Endothelial cell of umbilical vein (primary cell): ENCODE measurements at regions not wholly inside any gene's neighbourhood (a gene's known extent, or its start where the extent isn't known, plus 50 kb on each side); places are given as distances from the start of the nearest gene placed in this dataset.
A peak's percentile ranks its signal among the peaks of the same experiment; 100 is the strongest.

ENCODE experiments used
- BruUV-seq: library from RNA; stranded (reverse); fragments of 400-500 nt; replicated peaks from 2 replicates; lab custom pipeline; 2021; lab: Mats Ljungman, UMichigan
- CTCF ChIA-PET: fragments of 300-600, 350-600 bp; sonication (Branson Sonifier 250); formaldehyde crosslinking; loops from one replicate; lab custom pipeline; 2021; ENCODE audit warnings: antibody characterized with exemption, inconsistent platforms; lab: Charles Lee
- POLR2A ChIA-PET: fragments of 300-600, 350-600 bp; sonication (Branson Sonifier 250); formaldehyde crosslinking; loops from one replicate; lab custom pipeline; 2021; ENCODE audit warnings: antibody characterized with exemption, inconsistent platforms; lab: Charles Lee
- DNase-seq: peaks from one replicate; pipeline ENCODE4 v3.0.0-alpha.2; 2011; ENCODE audit warnings: low read depth, low spot score
- FAIRE-seq: peaks from 2 replicates; lab custom pipeline; 2011; peaks lifted over from hg19 to GRCh38; lab: Jason Lieb, UNC
- H2AFZ ChIP-seq: 2 replicates; pipeline ENCODE4 v1.6.0; 2012; ENCODE audit warnings: low read depth, low read length, control low read depth, inconsistent platforms
- H3K27ac ChIP-seq: 2 replicates; pipeline ENCODE4 v1.5.1; 2011; ENCODE audit warnings: low read depth, mild to moderate bottlenecking, control low read depth, low read length, moderate library complexity; ENCODE audit not compliant: insufficient read depth
- H3K27me3 ChIP-seq, 2 experiments: 2 replicates each; pipeline versions ENCODE4 v1.6.0 to v1.6.1; 2011; ENCODE audit warnings: low read length in 2 of 2, mixed read lengths in 1 of 2; ENCODE audit not compliant: control insufficient read depth in 2 of 2, insufficient read depth in 2 of 2
- H3K36me3 ChIP-seq, 2 experiments: 2 replicates in 1 of 2; 3 replicates in 1 of 2; pipeline ENCODE4 v1.5.1; 2011; ENCODE audit warnings: low read length in 2 of 2, mild to moderate bottlenecking in 1 of 2, moderate library complexity in 1 of 2; ENCODE audit not compliant: control insufficient read depth in 2 of 2, insufficient read depth in 2 of 2; ENCODE audit errors: extremely low read depth in 1 of 2
- H3K4me1 ChIP-seq: 3 replicates; pipeline ENCODE4 v1.5.1; 2011; ENCODE audit warnings: mild to moderate bottlenecking, low read length; ENCODE audit not compliant: control insufficient read depth, insufficient read depth; ENCODE audit errors: extremely low read depth
- H3K4me2 ChIP-seq: 2 replicates; pipeline ENCODE4 v1.6.1; 2011; ENCODE audit warnings: low read length, control low read depth, mixed read lengths; ENCODE audit not compliant: insufficient read depth
- H3K4me3 ChIP-seq, 3 experiments: fragments of 200-600 bp in 1 of 3; sonication (generic), shearing (Covaris generic) in 1 of 3; replicated peaks in 1 of 3; 2 replicates each; pipeline ENCODE4 v1.5.1; 2011 to 2016; ENCODE audit warnings: control low read depth in 3 of 3, low read length in 3 of 3, mild to moderate bottlenecking in 2 of 3, inconsistent platforms in 1 of 3, low read depth in 1 of 3, moderate library complexity in 1 of 3; ENCODE audit not compliant: insufficient read depth in 1 of 3
- H3K79me2 ChIP-seq: 2 replicates; pipeline ENCODE4 v1.6.0; 2012; ENCODE audit warnings: low read length, inconsistent platforms; ENCODE audit not compliant: control insufficient read depth, insufficient read depth
- H3K9ac ChIP-seq: replicated peaks from 2 replicates; pipeline ENCODE3; 2011; ENCODE audit warnings: low read length, control low read depth; ENCODE audit not compliant: insufficient read depth; ENCODE audit errors: extremely low read depth
- H3K9me1 ChIP-seq: replicated peaks from 3 replicates; pipeline ENCODE4 v1.6.0; 2011; ENCODE audit warnings: mild to moderate bottlenecking, low read length; ENCODE audit not compliant: control insufficient read depth, insufficient read depth; ENCODE audit errors: extremely low read depth
- H3K9me3 ChIP-seq: replicated peaks from 2 replicates; pipeline ENCODE4 v1.5.1; 2012; ENCODE audit warnings: low read length, inconsistent platforms; ENCODE audit not compliant: control insufficient read depth, insufficient read depth
- H4K20me1 ChIP-seq: replicated peaks from 2 replicates; pipeline ENCODE3; 2011; ENCODE audit warnings: mild to moderate bottlenecking, low read length; ENCODE audit not compliant: control insufficient read depth, insufficient read depth; ENCODE audit errors: extremely low read depth
- FOS ChIP-seq: IDR thresholded peaks from 2 replicates; pipeline ENCODE4 v1.6.1; 2011; ENCODE audit warnings: mild to moderate bottlenecking, low read length, moderate library complexity, borderline replicate concordance; ENCODE audit not compliant: insufficient read depth
- JUN ChIP-seq: IDR thresholded peaks from 2 replicates; pipeline ENCODE4 v1.6.1; 2011; ENCODE audit warnings: borderline replicate concordance, low read depth; ENCODE audit not compliant: insufficient read length, insufficient read depth
- MYC ChIP-seq: IDR thresholded peaks from one replicate; pipeline ENCODE4 v1.6.1; 2011; ENCODE audit warnings: mild to moderate bottlenecking, low read depth, low read length
- POLR2A ChIP-seq: IDR thresholded peaks from 2 replicates; pipeline ENCODE4 v1.6.1; 2012; ENCODE audit warnings: low read depth, mild to moderate bottlenecking, control low read depth, low read length
- POLR2AphosphoS5 ChIP-seq: IDR thresholded peaks from 2 replicates; pipeline ENCODE4 v1.6.1; 2012; ENCODE audit warnings: low read depth, mild to moderate bottlenecking, control low read depth, low read length, moderate library complexity; ENCODE audit not compliant: insufficient read depth
- dilution Hi-C: fragments of 300-500 bp; cut with MboI; formaldehyde crosslinking; loops from one replicate; pipeline ENCODE4 v1.15.0; 2019; ENCODE audit warnings: low sequenced_read_pairs; ENCODE audit not compliant: extremely low pct_ligation_motif_present
- intact Hi-C: fragments of 100-400 bp; cut with micrococcal nuclease; formaldehyde crosslinking; loops from one replicate; pipeline ENCODE4 v1.10.0; 2022
- TF ChIP-seq, protein P1 (sequence below): IDR thresholded peaks from 2 replicates; pipeline ENCODE4 v1.6.1; 2011; ENCODE audit not compliant: insufficient read depth, insufficient read length

DNA sequence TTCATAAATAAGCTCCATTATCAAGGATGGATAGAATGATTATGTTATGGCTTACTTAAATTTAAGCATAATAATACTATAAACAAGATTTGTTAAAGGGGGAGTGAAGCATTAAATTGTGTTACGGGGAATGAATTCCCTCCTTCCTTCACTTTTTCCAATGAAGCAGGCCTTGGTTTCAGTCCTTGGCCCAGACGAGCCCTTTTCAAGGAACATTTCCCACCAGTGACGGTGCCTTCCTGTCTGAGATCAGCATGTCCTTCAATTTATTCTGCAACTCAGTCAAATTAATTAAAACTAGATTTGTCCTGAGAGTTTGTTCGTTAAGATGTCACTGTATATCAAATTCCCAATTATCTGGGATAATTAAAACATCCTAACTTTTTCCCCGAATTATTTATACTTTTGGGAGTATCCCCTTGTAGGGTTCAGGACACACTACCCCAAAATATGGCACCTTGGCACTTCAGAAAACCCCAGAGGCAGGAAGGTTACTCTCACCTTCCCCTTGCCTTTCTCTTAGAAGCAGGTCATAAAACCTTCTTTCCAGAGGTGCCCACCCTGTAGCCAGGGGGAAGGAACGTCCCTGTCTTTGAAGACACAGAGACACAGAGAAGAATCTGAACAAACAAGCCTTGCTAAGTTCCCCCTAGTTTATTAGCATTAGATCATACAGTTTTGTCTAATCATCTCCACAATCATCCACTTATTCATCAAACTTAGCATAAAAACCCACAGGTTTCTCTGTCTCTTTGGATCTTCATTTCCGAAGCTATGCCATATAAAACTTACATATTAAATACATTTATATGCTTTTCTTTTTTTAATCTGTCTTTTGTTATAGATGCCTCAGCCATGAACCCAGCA, 86.2 kb upstream of the ARHGAP29 start:
- dilution Hi-C loops: no loop called here
- Histone ChIP-seq H4K20me1 (no peaks in the 10 kb centered on the region), H3K9ac (peak overlapping the region; percentile 95), H3K4me1 (peaks cover 89% of the 10 kb centered on the region), H3K27ac (peak overlapping the region; percentile 99), H3K4me3 (peak overlapping the region in 1 of 3 experiments; percentile 36), H3K27me3 (no peaks in the 10 kb centered on the region), H3K9me3 (no peaks in the 10 kb centered on the region), H3K79me2 (no peaks in the 10 kb centered on the region), H2AFZ (no peak overlapping the region), H3K4me2 (peak overlapping the region; percentile 74), H3K36me3 (no peaks in the 10 kb centered on the region), H3K9me1 (no peaks in the 10 kb centered on the region)
- ChIA-PET CTCF (interaction anchor here (0.7 to 22.3 kb wide), 8 partner anchors 12 to 288 kb away, joined by 3 to 1439 read pairs (median 6); partner anchors contain the start of gene ARHGAP29), POLR2A (interaction anchor here (1.0 to 2.6 kb wide), 4 partner anchors 24 to 279 kb away, joined by 3 to 23 read pairs (median 10); partner anchors contain the start of gene ARHGAP29)
- FAIRE-seq (no peak), DNase-seq (peak; percentile 79)
- TF ChIP-seq MYC: no peak
- peak; percentile 24 for TF ChIP-seq FOS
- TF ChIP-seq JUN: peak; percentile 12
- BruUV-seq: TSS peak; percentile 52
- intact Hi-C loops: no loop called here

- ChIA-PET CTCF (interaction anchor here (0.7 to 2.4 kb wide), 3 partner anchors 26 to 283 kb away, joined by 3 to 6 read pairs (median 6); no protein-coding TSS in a partner anchor), POLR2A (no interaction called here)
- Histone ChIP-seq H3K4me2 (peak overlapping the region; percentile 74), H3K4me1 (peaks cover 89% of the 10 kb centered on the region), H3K79me2 (no peaks in the 10 kb centered on the region), H3K36me3 (no peaks in the 10 kb centered on the region), H3K4me3 (no peak overlapping the region), H4K20me1 (no peaks in the 10 kb centered on the region), H2AFZ (no peak overlapping the region), H3K9me1 (no peaks in the 10 kb centered on the region), H3K27ac (peak overlapping the region; percentile 99), H3K27me3 (no peaks in the 10 kb centered on the region), H3K9ac (peak overlapping the region; percentile 95), H3K9me3 (no peaks in the 10 kb centered on the region)
- dilution Hi-C loops: no loop called here
- DNase-seq: no peak
- intact Hi-C loops: no loop called here
- no peak for FAIRE-seq
- no peak for TF ChIP-seq MYC
- peak; percentile 39 for TF ChIP-seq POLR2AphosphoS5
- peak; percentile 26 for TF ChIP-seq JUN
- TF ChIP-seq, protein P1, sequence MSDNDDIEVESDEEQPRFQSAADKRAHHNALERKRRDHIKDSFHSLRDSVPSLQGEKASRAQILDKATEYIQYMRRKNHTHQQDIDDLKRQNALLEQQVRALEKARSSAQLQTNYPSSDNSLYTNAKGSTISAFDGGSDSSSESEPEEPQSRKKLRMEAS: no peak
- peak; percentile 0 for TF ChIP-seq POLR2A
- BruUV-seq: no TSS peak
These were observed 85.3 kb upstream of the ARHGAP29 start for GRCh38 chr1:94322696-94323095.
